ENCODE measurements at regions not wholly inside any gene's neighbourhood (a gene's known extent, or its start where the extent isn't known, plus 50 kb on each side); places are given as distances from the start of the nearest gene placed in this dataset.

- intact Hi-C loops (cut with DNase I) = no loop called here
- Histone ChIP-seq H3K9me3 (peaks cover 11% of the 10 kb centered on the region), H3K4me1 (no peaks in the 10 kb centered on the region), H3K27ac (no peak overlapping the region), H3K27me3 (ENCODE audit: low read depth) (no peaks in the 10 kb centered on the region), H3K4me3 (no peak overlapping the region), H3K36me3 (no peaks in the 10 kb centered on the region)
- TF ChIP-seq CTCF (IDR thresholded peaks at IDR 0.05) = no peak
- ATAC-seq (no peak), DNase-seq (no peak)
These were observed 1432.2 kb downstream of the MRPL39 start for GRCh38 chr21:24175106-24175505.

- no peak for TF ChIP-seq CTCF (IDR thresholded peaks at IDR 0.05)
- ATAC-seq (no peak), DNase-seq (no peak)
- H3K27ac ChIP-seq = no peak overlapping the region
- H3K36me3 ChIP-seq = no peaks in the 10 kb centered on the region
- H3K27me3 ChIP-seq (ENCODE audit: low read depth) = no peaks in the 10 kb centered on the region
- H3K4me1 ChIP-seq = no peaks in the 10 kb centered on the region
- H3K4me3 ChIP-seq = no peak overlapping the region
- no peaks in the 10 kb centered on the region for H3K9me3 ChIP-seq
- intact Hi-C loops (cut with DNase I) = no loop called here
These were observed 1435.5 kb downstream of the MRPL39 start for GRCh38 chr21:24171736-24172135.

- Histone ChIP-seq H3K4me3 (no peak overlapping the region), H3K4me1 (no peaks in the 10 kb centered on the region), H3K9me3 (no peaks in the 10 kb centered on the region), H3K27ac (no peak overlapping the region), H3K27me3 (ENCODE audit: low read depth) (no peaks in the 10 kb centered on the region), H3K36me3 (no peaks in the 10 kb centered on the region)
- DNase-seq (no peak), ATAC-seq (no peak)
- intact Hi-C loops (cut with DNase I) = no loop called here
- TF ChIP-seq CTCF (IDR thresholded peaks at IDR 0.05) = no peak
These were observed 1443.7 kb downstream of the MRPL39 start for GRCh38 chr21:24163539-24163938.

DNA sequence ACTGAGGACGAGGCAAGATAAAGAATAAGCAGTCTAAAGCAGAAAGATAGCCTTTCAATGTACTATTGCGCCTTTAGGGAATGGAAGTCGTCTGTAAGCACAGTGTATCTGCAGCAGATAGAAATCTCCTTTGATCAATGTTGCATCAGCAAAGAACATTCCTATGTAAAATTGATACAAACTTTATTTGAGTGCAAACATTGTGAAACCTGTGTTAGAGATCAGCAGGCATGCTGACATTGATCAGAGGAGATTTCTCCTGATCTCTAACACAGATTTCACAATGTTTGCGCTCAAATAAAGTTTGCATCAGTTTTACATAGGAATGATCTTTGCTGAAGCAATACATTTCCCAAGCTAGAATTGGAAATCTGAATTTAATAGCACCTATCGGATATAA, 1446.8 kb downstream of the MRPL39 start:
- H3K27ac ChIP-seq = no peak overlapping the region
- intact Hi-C loops (cut with DNase I) = no loop called here
- H3K36me3 ChIP-seq = no peaks in the 10 kb centered on the region
- ATAC-seq (no peak), DNase-seq (no peak)
- no peaks in the 10 kb centered on the region for H3K27me3 ChIP-seq (ENCODE audit: low read depth)
- no peaks in the 10 kb centered on the region for H3K9me3 ChIP-seq
- H3K4me1 ChIP-seq = no peaks in the 10 kb centered on the region
- TF ChIP-seq CTCF (IDR thresholded peaks at IDR 0.05) = no peak
- H3K4me3 ChIP-seq = no peak overlapping the region

DNA sequence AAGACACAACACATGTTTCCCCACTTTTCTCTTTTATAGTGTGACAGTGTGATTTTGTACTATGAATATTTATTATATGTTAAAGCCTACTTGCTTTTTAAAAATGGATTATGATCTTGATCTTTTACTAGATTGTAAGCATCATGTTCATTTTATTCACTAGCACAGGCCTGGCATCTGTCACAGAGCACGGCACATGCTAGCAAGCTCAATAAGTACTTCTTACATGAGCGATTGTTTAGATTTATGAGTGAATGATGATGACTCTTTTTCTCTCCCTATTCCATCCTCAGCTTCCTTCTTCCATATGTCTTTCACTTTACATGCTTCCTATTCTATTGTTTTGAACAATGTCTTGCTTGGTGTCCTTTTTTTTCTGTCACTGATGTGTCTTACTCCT, 1454.1 kb downstream of the MRPL39 start:
- ATAC-seq (no peak), DNase-seq (no peak)
- Histone ChIP-seq H3K27me3 (ENCODE audit: low read depth) (no peaks in the 10 kb centered on the region), H3K27ac (no peak overlapping the region), H3K9me3 (no peaks in the 10 kb centered on the region), H3K4me3 (no peak overlapping the region), H3K4me1 (no peaks in the 10 kb centered on the region), H3K36me3 (no peaks in the 10 kb centered on the region)
- intact Hi-C loops (cut with DNase I) = no loop called here
- no peak for TF ChIP-seq CTCF (IDR thresholded peaks at IDR 0.05)

- H3K4me1 ChIP-seq = no peaks in the 10 kb centered on the region
- intact Hi-C loops (cut with DNase I) = no loop called here
These were observed 1456.5 kb downstream of the MRPL39 start for GRCh38 chr21:24150753-24151152.

More at GRCh38 chr21:24150753-24151152, 1456.5 kb downstream of the MRPL39 start:
- ATAC-seq = no peak
- H3K36me3 ChIP-seq = no peaks in the 10 kb centered on the region
- no peak for TF ChIP-seq CTCF (IDR thresholded peaks at IDR 0.05)
- H3K27me3 ChIP-seq (ENCODE audit: low read depth) = no peaks in the 10 kb centered on the region
- H3K27ac ChIP-seq = no peak overlapping the region
- DNase-seq = no peak
- no peaks in the 10 kb centered on the region for H3K9me3 ChIP-seq
- H3K4me3 ChIP-seq = no peak overlapping the region
